BLaER1 treated with 17β-estradiol and CSF1 and Interleukin-3, amounts not matched to agents 10 nM and 100 nM (cell line): ENCODE measurements at regions not wholly inside any gene's neighbourhood (a gene's known extent, or its start where the extent isn't known, plus 50 kb on each side); places are given as distances from the start of the nearest gene placed in this dataset.
"Not testable (repeated sequence)": the region's sequence is repeated elsewhere in the genome, so short reads cannot be mapped to it uniquely, and the experiment has no call there.

Source experiments
- H3K27ac ChIP-seq, 11 experiments: shearing (Covaris generic); formaldehyde crosslinking; 2 replicates each; pipeline ENCODE4 v1.8.1; 2022
- H3K27me3 ChIP-seq, 11 experiments: shearing (Covaris generic); formaldehyde crosslinking; 2 replicates each; pipeline ENCODE4 v1.8.1; 2022
- H3K36me3 ChIP-seq, 11 experiments: shearing (Covaris generic); formaldehyde crosslinking; 2 replicates each; pipeline ENCODE4 v1.8.1; 2022
- H3K4me1 ChIP-seq, 10 experiments: shearing (Covaris generic); formaldehyde crosslinking; 2 replicates each; pipeline ENCODE4 v1.8.1; 2022
- H3K4me2 ChIP-seq, 11 experiments: shearing (Covaris generic); formaldehyde crosslinking; 2 replicates each; pipeline ENCODE4 v1.8.1; 2022
- H3K4me3 ChIP-seq, 10 experiments: shearing (Covaris generic); formaldehyde crosslinking; 2 replicates each; pipeline ENCODE4 v1.8.1; 2022
- H3K9ac ChIP-seq, 11 experiments: shearing (Covaris generic); formaldehyde crosslinking; 2 replicates each; pipeline ENCODE4 v1.8.1; 2022
- H3K9me3 ChIP-seq, 11 experiments: shearing (Covaris generic); formaldehyde crosslinking; replicated peaks in 1 of 11; 2 replicates each; pipeline ENCODE4 v1.8.1; 2022
- H4K20me1 ChIP-seq, 11 experiments: shearing (Covaris generic); formaldehyde crosslinking; 2 replicates each; pipeline ENCODE4 v1.8.1; 2022
- Cebpa-rat ChIP-seq, 11 experiments: shearing (Covaris generic); IDR thresholded peaks; 2 replicates each; pipeline ENCODE4 v1.8.1; 2022

GRCh38 chr17:27082775-27083154, 211.1 kb upstream of the WSB1 start:
- Histone ChIP-seq H3K27ac (no peak overlapping the region), H3K4me1 (no peaks in the 10 kb centered on the region), H3K36me3 (no peaks in the 10 kb centered on the region), H3K9ac (no peak overlapping the region), H3K4me2 (no peak overlapping the region), H3K4me3 (no peak overlapping the region), H4K20me1 (no peaks in the 10 kb centered on the region), H3K9me3 (no peaks in the 10 kb centered on the region; a peak in 1 of 22 replicates), H3K27me3 (no peaks in the 10 kb centered on the region)
- TF ChIP-seq Cebpa-rat (IDR thresholded peaks at IDR 0.05): no peak

- no peak overlapping the region for H3K27ac ChIP-seq
- H3K9me3 ChIP-seq: no peaks in the 10 kb centered on the region; a peak in 1 of 22 replicates
- H3K36me3 ChIP-seq: no peaks in the 10 kb centered on the region
- H3K4me1 ChIP-seq: no peaks in the 10 kb centered on the region
- H4K20me1 ChIP-seq: no peaks in the 10 kb centered on the region
- H3K27me3 ChIP-seq: no peaks in the 10 kb centered on the region
- H3K4me3 ChIP-seq: no peak overlapping the region
- H3K4me2 ChIP-seq: no peak overlapping the region
- no peak overlapping the region for H3K9ac ChIP-seq
- TF ChIP-seq Cebpa-rat (IDR thresholded peaks at IDR 0.05): no peak
These were observed 210.3 kb upstream of the WSB1 start for GRCh38 chr17:27083408-27084185.

- H3K27me3 ChIP-seq: no peaks in the 10 kb centered on the region
- H3K4me1 ChIP-seq: no peaks in the 10 kb centered on the region
- no peaks in the 10 kb centered on the region for H3K36me3 ChIP-seq
- no peak for TF ChIP-seq Cebpa-rat (IDR thresholded peaks at IDR 0.05)
- H3K27ac ChIP-seq: no peak overlapping the region
- no peak overlapping the region for H3K4me2 ChIP-seq
- H4K20me1 ChIP-seq: no peaks in the 10 kb centered on the region
- peaks cover 0 to 4% (median 0%) of the 10 kb centered on the region in 11 experiments; a peak in 2 of 22 replicates for H3K9me3 ChIP-seq
- no peak overlapping the region for H3K4me3 ChIP-seq
- H3K9ac ChIP-seq: no peak overlapping the region
These were observed 208.4 kb upstream of the WSB1 start for GRCh38 chr17:27085517-27085916.

- Histone ChIP-seq H3K9me3 (peaks cover 0 to 4% (median 0%) of the 10 kb centered on the region in 11 experiments; a peak in 2 of 22 replicates), H3K4me3 (no peak overlapping the region), H3K36me3 (no peaks in the 10 kb centered on the region), H3K9ac (no peak overlapping the region), H3K27me3 (no peaks in the 10 kb centered on the region), H3K4me1 (no peaks in the 10 kb centered on the region), H3K27ac (no peak overlapping the region), H3K4me2 (no peak overlapping the region), H4K20me1 (no peaks in the 10 kb centered on the region)
- TF ChIP-seq Cebpa-rat (IDR thresholded peaks at IDR 0.05): no peak
These were observed 207.4 kb upstream of the WSB1 start for GRCh38 chr17:27086526-27086925.

GRCh38 chr17:27087935-27088766, 205.8 kb upstream of the WSB1 start:
- no peak overlapping the region for H3K9ac ChIP-seq
- TF ChIP-seq Cebpa-rat (IDR thresholded peaks at IDR 0.05): no peak
- no peaks in the 10 kb centered on the region for H4K20me1 ChIP-seq
- no peaks in the 10 kb centered on the region for H3K36me3 ChIP-seq
- H3K9me3 ChIP-seq: peaks cover 0 to 4% (median 0%) of the 10 kb centered on the region in 11 experiments; a peak in 2 of 22 replicates
- H3K4me3 ChIP-seq: no peak overlapping the region
- no peak overlapping the region for H3K27ac ChIP-seq
- no peaks in the 10 kb centered on the region for H3K27me3 ChIP-seq
- no peak overlapping the region for H3K4me2 ChIP-seq
- no peaks in the 10 kb centered on the region for H3K4me1 ChIP-seq

- Histone ChIP-seq H3K4me1 (no peaks in the 10 kb centered on the region), H3K27me3 (no peaks in the 10 kb centered on the region), H4K20me1 (no peaks in the 10 kb centered on the region), H3K4me3 (no peak overlapping the region), H3K9ac (no peak overlapping the region), H3K36me3 (no peaks in the 10 kb centered on the region), H3K27ac (no peak overlapping the region), H3K4me2 (no peak overlapping the region), H3K9me3 (peaks cover 0 to 4% (median 0%) of the 10 kb centered on the region in 11 experiments; a peak in 2 of 22 replicates)
- no peak for TF ChIP-seq Cebpa-rat (IDR thresholded peaks at IDR 0.05)
These were observed 205.2 kb upstream of the WSB1 start for GRCh38 chr17:27088767-27089078.

GRCh38 chr17:27089079-27089928, 204.6 kb upstream of the WSB1 start:
- not testable (repeated sequence) for H3K9ac ChIP-seq, H3K9me3 ChIP-seq, H3K4me3 ChIP-seq, H3K27ac ChIP-seq, H3K4me1 ChIP-seq, H4K20me1 ChIP-seq, H3K4me2 ChIP-seq, H3K27me3 ChIP-seq, H3K36me3 ChIP-seq

GRCh38 chr17:27089929-27090247, 204.0 kb upstream of the WSB1 start:
- H3K9me3 ChIP-seq: peaks cover 0 to 4% (median 0%) of the 10 kb centered on the region in 11 experiments; a peak in 1 of 22 replicates
- no peaks in the 10 kb centered on the region for H3K4me1 ChIP-seq
- H3K4me3 ChIP-seq: no peak overlapping the region
- TF ChIP-seq Cebpa-rat (IDR thresholded peaks at IDR 0.05): no peak
- H4K20me1 ChIP-seq: no peaks in the 10 kb centered on the region
- no peak overlapping the region for H3K9ac ChIP-seq
- H3K36me3 ChIP-seq: no peaks in the 10 kb centered on the region
- H3K27me3 ChIP-seq: no peaks in the 10 kb centered on the region
- no peak overlapping the region for H3K4me2 ChIP-seq
- no peak overlapping the region for H3K27ac ChIP-seq

GRCh38 chr17:27090450-27091042, 203.4 kb upstream of the WSB1 start:
- H3K9ac ChIP-seq, H3K4me1 ChIP-seq, H3K36me3 ChIP-seq, H3K4me3 ChIP-seq, H4K20me1 ChIP-seq, H3K4me2 ChIP-seq, H3K27me3 ChIP-seq, H3K9me3 ChIP-seq, H3K27ac ChIP-seq: not testable (repeated sequence)
